Ishikawa (cell line): ENCODE measurements at regions not wholly inside any gene's neighbourhood (a gene's known extent, or its start where the extent isn't known, plus 50 kb on each side); places are given as distances from the start of the nearest gene placed in this dataset.

Experiments used
- RAD21 ChIP-seq: IDR thresholded peaks from 2 replicates; pipeline ENCODE4 v1.6.1; 2012; ENCODE audit warnings: low read depth
- TAF1 ChIP-seq: IDR thresholded peaks from 2 replicates; pipeline ENCODE4 v1.6.1; 2012; ENCODE audit warnings: low read depth, mild to moderate bottlenecking
- TCF12 ChIP-seq: IDR thresholded peaks from 2 replicates; pipeline ENCODE4 v1.6.1; 2012; ENCODE audit warnings: low read depth

DNA sequence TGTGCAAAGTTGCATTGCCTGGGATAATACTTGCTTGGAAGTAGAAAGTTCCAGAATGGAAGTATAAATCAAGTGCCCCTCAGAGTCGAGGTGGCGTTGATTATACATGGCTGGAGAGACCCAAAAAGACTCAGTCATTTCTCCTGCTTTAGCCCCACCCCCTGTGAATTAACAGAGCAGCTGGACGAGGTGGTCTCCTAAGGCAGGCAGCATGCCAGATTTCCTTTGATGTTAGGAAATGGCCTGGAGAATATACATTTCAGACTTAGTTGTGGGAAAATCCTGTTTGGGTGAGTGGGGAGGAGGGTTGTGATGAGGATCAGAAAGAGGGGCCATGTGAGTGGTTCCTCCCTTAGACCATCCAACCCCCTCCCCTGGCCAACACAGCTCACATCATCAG, 406.1 kb upstream of the TMPO start:
- no peak for TF ChIP-seq TCF12
- TF ChIP-seq RAD21 = no peak
- no peak for TF ChIP-seq TAF1
